ENCODE measurements at regions not wholly inside any gene's neighbourhood (a gene's known extent, or its start where the extent isn't known, plus 50 kb on each side); places are given as distances from the start of the nearest gene placed in this dataset.

GRCh38 chr12:97274386-97274785 lies 188.2 kb upstream of the RMST start:
- no peak for DNase-seq (ENCODE audit: low read depth)

GRCh38 chr12:97275256-97275655 lies 187.3 kb upstream of the RMST start:
- DNase-seq (ENCODE audit: low read depth), result peak; percentile 3

GRCh38 chr12:97275728-97276590 lies 186.6 kb upstream of the RMST start:
- no peak for DNase-seq (ENCODE audit: low read depth)

- DNase-seq (ENCODE audit: low read depth), result no peak
These were observed 185.8 kb upstream of the RMST start for GRCh38 chr12:97276661-97277429.

- peak; percentile 13 for DNase-seq (ENCODE audit: low read depth)
These were observed 179.3 kb upstream of the RMST start for GRCh38 chr12:97283297-97283696.

GRCh38 chr12:97288531-97288930 lies 174.1 kb upstream of the RMST start:
- DNase-seq (ENCODE audit: low read depth), result no peak

GRCh38 chr12:97292588-97292987 lies 170.0 kb upstream of the RMST start:
- no peak for DNase-seq (ENCODE audit: low read depth)

GRCh38 chr12:97293541-97293940 lies 169.1 kb upstream of the RMST start:
- no peak for DNase-seq (ENCODE audit: low read depth)

- DNase-seq (ENCODE audit: low read depth), result no peak
These were observed 162.8 kb upstream of the RMST start for GRCh38 chr12:97299847-97300246.

GRCh38 chr12:97300431-97300830 lies 162.2 kb upstream of the RMST start:
- DNase-seq (ENCODE audit: low read depth), result no peak

- peak; percentile 7 for DNase-seq (ENCODE audit: low read depth)
These were observed 161.7 kb upstream of the RMST start for GRCh38 chr12:97300891-97301290.

GRCh38 chr12:97301576-97301975 lies 161.0 kb upstream of the RMST start:
- no peak for DNase-seq (ENCODE audit: low read depth)

GRCh38 chr12:97305651-97306050 lies 157.0 kb upstream of the RMST start:
- no peak for DNase-seq (ENCODE audit: low read depth)

- no peak for DNase-seq (ENCODE audit: low read depth)
These were observed 156.5 kb upstream of the RMST start for GRCh38 chr12:97306147-97306546.

GRCh38 chr12:97308576-97309198 lies 153.9 kb upstream of the RMST start:
- DNase-seq (ENCODE audit: low read depth), result peak; percentile 36

GRCh38 chr12:97309921-97310320 lies 152.7 kb upstream of the RMST start:
- no peak for DNase-seq (ENCODE audit: low read depth)

- DNase-seq (ENCODE audit: low read depth), result no peak
These were observed 150.0 kb upstream of the RMST start for GRCh38 chr12:97312570-97313135.

GRCh38 chr12:97313471-97314190 lies 149.0 kb upstream of the RMST start:
- DNase-seq (ENCODE audit: low read depth), result no peak

GRCh38 chr12:97316321-97316720 lies 146.3 kb upstream of the RMST start:
- DNase-seq (ENCODE audit: low read depth), result no peak

GRCh38 chr12:97321621-97322020 lies 141.0 kb upstream of the RMST start:
- no peak for DNase-seq (ENCODE audit: low read depth)

- no peak for DNase-seq (ENCODE audit: low read depth)
These were observed 140.2 kb upstream of the RMST start for GRCh38 chr12:97322388-97322787.

- DNase-seq (ENCODE audit: low read depth), result no peak
These were observed 139.4 kb upstream of the RMST start for GRCh38 chr12:97323154-97323553.

All from Daoy (cell line).